Posterior cingulate gyrus (tissue), 11 donors: ENCODE measurements at regions not wholly inside any gene's neighbourhood (a gene's known extent, or its start where the extent isn't known, plus 50 kb on each side); places are given as distances from the start of the nearest gene placed in this dataset.

Experiments used
- DNase-seq, 10 donors: peaks; one replicate each; pipeline versions ENCODE4 v3.0.0 to v3.0.0-alpha.2; 2020 to 2021; ENCODE audit warnings: mixed read lengths in 3 of 10
- intact Hi-C: fragments of 100-400 bp; cut with DNase I; formaldehyde crosslinking; loops from one replicate; pipeline ENCODE4 v1.15.1; 2023

DNA sequence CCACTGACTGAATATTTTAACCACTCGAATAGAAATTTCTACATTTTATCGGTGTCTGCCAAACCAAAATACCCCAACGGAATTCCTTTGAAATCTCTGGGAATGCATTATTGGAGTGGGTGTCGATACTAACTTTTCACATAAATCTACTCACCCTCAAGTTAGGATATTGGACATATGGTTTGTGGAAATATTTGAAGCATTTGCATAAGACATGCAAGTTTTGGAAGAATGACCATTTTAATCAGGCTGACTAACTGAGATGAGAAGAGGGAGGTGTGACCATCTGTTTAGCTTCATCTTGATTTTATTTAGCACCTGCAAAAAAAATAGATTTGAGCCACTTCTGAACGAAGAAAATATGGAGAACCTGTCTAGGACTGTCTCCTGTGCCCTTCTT is 61.2 kb downstream of the KLF6 start:
- no peak for DNase-seq

GRCh38 chr10:3720228-3721019 is 64.6 kb downstream of the KLF6 start:
- intact Hi-C loops = no loop called here
- DNase-seq = peak in 1 of 10 donors; percentile 24

More for the DNA sequence above, 61.2 kb downstream of the KLF6 start:
- intact Hi-C loops = no loop called here

- intact Hi-C loops = no loop called here
- peak in 1 of 10 donors; percentile 78 for DNase-seq
Measured at GRCh38 chr10:3719024-3719843, 65.8 kb downstream of the KLF6 start.

GRCh38 chr10:3716093-3716492 is 68.9 kb downstream of the KLF6 start:
- no peak for DNase-seq
- intact Hi-C loops = no loop called here

- intact Hi-C loops = no loop called here
Measured at GRCh38 chr10:3714967-3715366, 70.0 kb downstream of the KLF6 start.

DNA sequence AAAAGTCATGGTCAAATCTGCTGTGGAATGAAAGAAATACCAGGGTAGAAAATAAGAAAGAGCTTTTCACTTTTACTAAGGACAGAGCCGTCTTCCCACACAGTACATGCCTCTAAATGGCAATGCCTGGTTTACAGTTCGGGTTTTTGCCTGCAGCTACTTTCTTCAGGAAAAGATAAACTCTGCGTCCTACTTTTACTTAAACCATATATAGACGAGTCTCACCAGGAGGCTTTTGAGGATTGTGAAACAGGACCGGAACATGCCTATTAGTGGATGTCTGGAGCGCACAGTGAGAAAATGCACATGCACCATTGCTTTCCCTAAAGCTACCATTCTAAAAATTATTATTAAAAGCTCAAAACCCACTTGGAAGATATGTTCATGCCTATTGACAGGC is 70.5 kb downstream of the KLF6 start:
- no peak for DNase-seq
- intact Hi-C loops = no loop called here

More at GRCh38 chr10:3714967-3715366, 70.0 kb downstream of the KLF6 start:
- no peak for DNase-seq

- DNase-seq = no peak
- intact Hi-C loops = no loop called here
Measured at GRCh38 chr10:3712707-3713106, 72.3 kb downstream of the KLF6 start.

- intact Hi-C loops = no loop called here
- DNase-seq = no peak
Measured at GRCh38 chr10:3711918-3712317, 73.1 kb downstream of the KLF6 start.

- no peak for DNase-seq
- intact Hi-C loops = no loop called here
Measured at GRCh38 chr10:3710764-3711163, 74.2 kb downstream of the KLF6 start.

DNA sequence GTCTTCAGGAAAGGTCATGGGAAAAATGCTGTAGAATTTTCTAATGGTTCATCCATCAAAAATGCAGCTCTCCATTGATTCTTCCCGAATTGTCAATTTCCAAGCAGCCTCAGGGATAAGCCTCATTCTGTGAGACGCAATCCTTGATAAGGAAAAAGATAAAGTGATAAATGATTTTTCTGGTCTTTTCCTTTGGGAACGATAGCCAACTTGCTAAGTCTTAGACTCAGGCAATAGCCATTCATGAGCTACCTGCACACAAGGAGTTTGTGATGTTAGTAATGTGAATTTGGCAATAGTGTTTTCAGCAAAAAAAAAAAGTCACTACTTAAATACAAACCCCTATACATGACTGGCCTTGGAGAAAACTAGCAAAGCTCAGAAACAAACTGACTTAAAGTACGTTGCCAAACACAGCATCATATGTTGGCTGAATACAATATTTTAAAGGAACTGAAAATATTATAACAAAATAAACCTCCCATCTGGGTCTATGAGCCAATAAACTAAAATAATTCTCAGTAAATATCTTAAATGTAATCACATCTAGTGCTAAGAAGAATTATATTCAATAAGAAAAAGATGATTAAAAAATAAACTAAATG is 75.5 kb downstream of the KLF6 start:
- intact Hi-C loops = no loop called here
- DNase-seq = no peak

GRCh38 chr10:3708852-3709251 is 76.2 kb downstream of the KLF6 start:
- intact Hi-C loops = no loop called here
- no peak for DNase-seq

GRCh38 chr10:3704565-3705325 is 80.3 kb downstream of the KLF6 start:
- intact Hi-C loops = no loop called here
- DNase-seq = no peak

GRCh38 chr10:3702569-3702968 is 82.4 kb downstream of the KLF6 start:
- no peak for DNase-seq
- intact Hi-C loops = no loop called here

DNA sequence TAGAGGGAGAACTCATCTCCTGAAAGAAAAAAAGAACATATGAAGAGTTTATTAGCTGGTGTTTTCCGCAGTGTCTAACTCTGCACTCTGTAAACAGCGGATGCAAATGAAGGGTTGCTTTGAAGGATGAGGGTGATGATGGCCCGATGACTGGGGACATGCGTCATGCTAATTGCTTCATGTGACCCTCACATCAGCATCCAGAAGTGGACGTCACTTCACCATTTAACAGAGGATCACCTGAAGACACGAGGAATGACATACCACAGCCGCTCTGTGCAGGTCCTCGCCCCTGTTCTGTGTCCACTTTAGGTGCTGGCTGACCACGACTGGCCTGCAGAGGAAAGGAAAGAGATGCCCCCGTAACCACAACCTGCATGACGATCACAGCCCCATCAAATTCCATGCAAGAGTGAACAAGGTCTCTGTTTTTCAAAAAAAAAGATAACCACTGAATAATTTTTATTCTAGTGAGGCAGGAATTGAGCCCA is 82.9 kb downstream of the KLF6 start:
- intact Hi-C loops = no loop called here
- no peak for DNase-seq

DNA sequence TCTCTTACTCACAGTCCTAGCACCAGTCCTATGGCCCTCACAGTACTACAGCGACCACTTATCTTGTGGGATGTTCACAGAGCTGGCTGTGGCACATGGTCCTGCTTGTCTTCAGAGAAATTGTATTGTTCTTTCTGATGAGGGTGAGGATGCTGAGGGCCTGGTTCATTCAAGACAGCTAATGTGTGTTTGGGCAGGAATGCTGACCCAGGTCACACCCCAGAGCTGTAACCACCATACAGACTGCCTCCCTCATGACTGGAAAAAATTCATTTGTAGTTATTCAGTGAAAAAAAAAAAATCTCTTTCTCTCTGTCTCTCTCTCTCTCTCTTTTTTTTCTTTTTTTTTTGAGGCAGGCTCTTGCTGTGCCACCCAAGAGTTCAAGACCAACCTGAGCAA is 83.5 kb downstream of the KLF6 start:
- no peak for DNase-seq
- intact Hi-C loops = no loop called here

GRCh38 chr10:3700531-3701076 is 84.4 kb downstream of the KLF6 start:
- intact Hi-C loops = no loop called here
- DNase-seq = no peak

DNA sequence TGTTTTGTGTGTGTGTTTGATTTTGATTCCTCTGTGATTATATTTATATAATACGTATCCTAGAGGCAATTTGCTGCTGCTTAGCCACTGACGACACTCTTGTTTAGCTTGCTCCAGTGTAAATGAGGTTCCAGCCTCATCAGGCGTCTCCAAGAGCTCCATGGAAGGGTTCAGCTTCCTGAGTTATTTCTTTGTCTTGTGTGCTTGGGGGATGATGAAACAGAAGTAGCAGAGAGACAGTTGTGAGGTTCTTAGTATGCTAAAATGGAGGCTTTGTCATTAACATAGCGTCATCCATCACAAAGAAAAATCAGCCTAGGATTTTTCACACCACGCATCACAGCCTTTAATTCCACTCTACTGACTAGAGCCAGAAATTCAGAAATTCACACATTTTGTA is 85.1 kb downstream of the KLF6 start:
- intact Hi-C loops = no loop called here
- no peak for DNase-seq

DNA sequence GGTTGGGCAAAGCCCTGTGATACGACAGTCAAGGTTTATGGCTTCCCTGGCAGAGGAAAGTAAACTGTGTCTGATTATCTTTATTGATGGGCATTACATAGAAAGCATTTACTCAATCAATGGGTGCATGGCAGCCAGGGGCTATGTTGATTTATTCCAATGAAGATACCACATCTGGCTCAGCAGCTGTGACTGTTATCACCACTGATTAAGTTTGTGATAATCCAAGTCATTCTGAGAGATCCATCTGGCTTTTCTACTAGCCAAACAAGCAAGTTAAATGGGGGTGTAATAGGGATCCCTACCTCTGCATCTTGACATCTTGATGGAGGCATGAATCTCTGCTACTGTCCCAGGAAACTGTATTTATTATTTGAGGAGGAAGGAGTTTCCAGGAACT is 86.7 kb downstream of the KLF6 start:
- DNase-seq = no peak
- intact Hi-C loops = no loop called here

- intact Hi-C loops = no loop called here
- DNase-seq = no peak
Measured at GRCh38 chr10:3693698-3694080, 91.3 kb downstream of the KLF6 start.

DNA sequence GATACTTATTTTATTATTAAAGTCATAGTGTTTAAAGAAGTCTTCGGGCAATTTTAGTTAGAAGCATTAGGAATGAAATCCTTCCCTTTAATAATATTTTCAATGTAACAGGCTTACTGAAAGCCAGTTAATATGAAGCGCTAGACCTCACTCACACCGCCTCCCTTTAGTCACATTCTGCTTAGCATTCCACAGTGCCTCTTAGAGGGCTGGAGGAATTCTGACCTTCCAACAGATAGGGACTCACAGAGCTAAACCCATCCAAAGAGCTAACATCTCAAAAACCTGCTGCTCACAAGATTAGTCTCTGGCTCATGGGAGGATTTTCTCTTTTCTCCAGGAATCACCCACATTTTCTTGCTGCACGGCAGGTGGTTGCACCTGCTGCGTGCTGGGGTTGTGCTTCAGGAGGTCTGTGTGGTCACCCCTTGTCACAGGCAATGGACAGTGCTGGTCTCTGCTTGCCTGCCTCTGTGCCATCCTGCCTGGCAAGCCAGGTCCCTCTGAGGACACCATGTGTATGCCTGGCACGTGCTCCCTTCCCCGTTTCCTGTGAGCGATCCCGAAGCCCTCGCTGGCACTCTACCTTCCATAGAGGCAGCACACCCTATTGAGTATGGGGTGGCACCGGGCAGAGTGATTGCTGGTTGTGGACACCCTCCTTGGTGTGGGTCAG is 91.8 kb downstream of the KLF6 start:
- intact Hi-C loops = no loop called here
- no peak for DNase-seq
